IMR-90 (cell line): ENCODE measurements at regions not wholly inside any gene's neighbourhood (a gene's known extent, or its start where the extent isn't known, plus 50 kb on each side); places are given as distances from the start of the nearest gene placed in this dataset.

Source experiments
- ATAC-seq: fragments of 200-7000 bp; cut with Tn5 transposase; 2 replicates; pipeline ENCODE4 v1.9.1; 2020; ENCODE audit warnings: low read depth, mild to moderate bottlenecking, moderate library complexity
- BruUV-seq: library from RNA; stranded (reverse); fragments of 400-500 nt; replicated peaks from 2 replicates; lab custom pipeline; 2021; lab: Mats Ljungman, UMichigan
- CTCF ChIA-PET: fragments of 300-600 bp; formaldehyde crosslinking; extraction: SDS; loops from one replicate; lab custom pipeline; 2021; ENCODE audit warnings: antibody characterized with exemption; lab: Yijun Ruan, JAX
- POLR2A ChIA-PET: fragments of 300-600 bp; sonication (Branson Sonifier 250); formaldehyde crosslinking; loops from one replicate; lab custom pipeline; 2022; ENCODE audit warnings: antibody characterized with exemption; ENCODE audit not compliant: unreplicated experiment; lab: Charles Lee
- DNase-seq: peaks from one replicate; pipeline ENCODE4 v3.0.0; 2013
- H2AFZ ChIP-seq: replicated peaks from 2 replicates; pipeline ENCODE3; 2013; ENCODE audit warnings: low read length, mild to moderate bottlenecking; ENCODE audit not compliant: poor library complexity
- H2AK5ac ChIP-seq: 2 replicates; pipeline ENCODE4 v1.6.1; 2013; ENCODE audit warnings: low read depth, low read length, inconsistent platforms
- H2AK9ac ChIP-seq: replicated peaks from 2 replicates; pipeline ENCODE3; 2013; ENCODE audit warnings: mild to moderate bottlenecking, low read depth, low read length, moderate library complexity; ENCODE audit not compliant: poor library complexity
- H2BK120ac ChIP-seq: 2 replicates; pipeline ENCODE4 v1.6.1; 2013; ENCODE audit warnings: low read depth, low read length, inconsistent platforms
- H2BK15ac ChIP-seq: 3 replicates; pipeline ENCODE4 v1.6.1; 2013; ENCODE audit warnings: low read depth, low read length, inconsistent platforms
- H2BK20ac ChIP-seq: 2 replicates; pipeline ENCODE4 v1.6.1; 2013; ENCODE audit warnings: low read depth, mild to moderate bottlenecking, inconsistent platforms, low read length, moderate library complexity
- H2BK5ac ChIP-seq: 2 replicates; pipeline ENCODE4 v1.6.1; 2013; ENCODE audit warnings: mild to moderate bottlenecking, low read depth, low read length, inconsistent platforms; ENCODE audit not compliant: poor library complexity, severe bottlenecking
- H3K14ac ChIP-seq: replicated peaks from 2 replicates; pipeline ENCODE4 v1.6.1; 2013; ENCODE audit warnings: low read depth, low read length, inconsistent platforms
- H3K18ac ChIP-seq: 2 replicates; pipeline ENCODE4 v1.6.1; 2013; ENCODE audit warnings: low read depth, low read length, control low read depth
- H3K23ac ChIP-seq: 2 replicates; pipeline ENCODE4 v1.6.1; 2013; ENCODE audit warnings: low read depth, low read length, inconsistent platforms
- H3K27ac ChIP-seq: 2 replicates; pipeline ENCODE4 v1.5.1; 2013; ENCODE audit warnings: mild to moderate bottlenecking, control low read depth, low read length; ENCODE audit not compliant: insufficient read depth
- H3K27me3 ChIP-seq: 2 replicates; pipeline ENCODE4 v1.6.1; 2013; ENCODE audit warnings: low read length; ENCODE audit not compliant: control insufficient read depth, insufficient read depth
- H3K36me3 ChIP-seq: 2 replicates; pipeline ENCODE4 v1.6.1; 2013; ENCODE audit warnings: low read length, mixed read lengths; ENCODE audit not compliant: control insufficient read depth, insufficient read depth
- H3K4ac ChIP-seq: 2 replicates; pipeline ENCODE4 v1.6.1; 2013; ENCODE audit warnings: low read depth, low read length, inconsistent platforms
- H3K4me1 ChIP-seq: 2 replicates; pipeline ENCODE4 v1.6.1; 2013; ENCODE audit warnings: low read length, mixed read lengths; ENCODE audit not compliant: control insufficient read depth, insufficient read depth
- H3K4me2 ChIP-seq: 2 replicates; pipeline ENCODE4 v1.6.1; 2013; ENCODE audit warnings: low read depth, mild to moderate bottlenecking, control low read depth, low read length, moderate library complexity
- H3K4me3 ChIP-seq: 2 replicates; pipeline ENCODE4 v1.5.1; 2013; ENCODE audit warnings: low read depth, mild to moderate bottlenecking, control low read depth, low read length, moderate library complexity; ENCODE audit not compliant: insufficient read depth
- H3K56ac ChIP-seq: 2 replicates; pipeline ENCODE4 v1.6.1; 2013; ENCODE audit warnings: low read length, inconsistent platforms; ENCODE audit not compliant: insufficient read depth; ENCODE audit errors: extremely low read depth
- H3K79me1 ChIP-seq, 2 experiments: 2 replicates each; pipeline ENCODE4 v1.6.1; 2013; ENCODE audit warnings: low read length in 2 of 2, inconsistent platforms in 1 of 2, low read depth in 1 of 2
- H3K9ac ChIP-seq: 2 replicates; pipeline ENCODE4 v1.6.1; 2013; ENCODE audit warnings: low read depth, low read length, control low read depth
- H3K9me1 ChIP-seq: 2 replicates; pipeline ENCODE4 v1.6.1; 2013; ENCODE audit warnings: low read length, inconsistent platforms; ENCODE audit not compliant: insufficient read depth
- H3K9me3 ChIP-seq: 2 replicates; pipeline ENCODE4 v1.6.1; 2013; ENCODE audit warnings: low read length; ENCODE audit not compliant: control insufficient read depth, insufficient read depth
- H4K20me1 ChIP-seq: 2 replicates; pipeline ENCODE4 v1.6.1; 2013; ENCODE audit warnings: low read length, inconsistent platforms; ENCODE audit not compliant: insufficient read depth
- H4K5ac ChIP-seq: 2 replicates; pipeline ENCODE4 v1.6.1; 2013; ENCODE audit warnings: mild to moderate bottlenecking, low read depth, low read length, control low read depth
- H4K8ac ChIP-seq, 2 experiments: 2 replicates each; pipeline ENCODE4 v1.6.1; 2013; ENCODE audit warnings: low read depth in 2 of 2, low read length in 2 of 2, control low read depth in 1 of 2, inconsistent platforms in 1 of 2
- H4K91ac ChIP-seq: 2 replicates; pipeline ENCODE4 v1.6.1; 2013; ENCODE audit warnings: low read depth, low read length, inconsistent platforms; ENCODE audit not compliant: insufficient read depth
- BHLHE40 ChIP-seq: fragments of 150-350 bp; IDR thresholded peaks from 2 replicates; pipeline ENCODE4 v1.6.1; 2016; ENCODE audit warnings: mild to moderate bottlenecking, low read depth, low read length
- CEBPB ChIP-seq: IDR thresholded peaks from 2 replicates; pipeline ENCODE4 v1.6.1; 2012; ENCODE audit warnings: low read depth, low read length, improper control_type of control experiment
- CHD1 ChIP-seq: IDR thresholded peaks from 2 replicates; pipeline ENCODE4 v1.6.1; 2012; ENCODE audit warnings: low read depth, low read length, improper control_type of control experiment
- FOS ChIP-seq: fragments of 150-350 bp; IDR thresholded peaks from 2 replicates; pipeline ENCODE4 v1.6.1; 2016; ENCODE audit warnings: low read depth, low read length
- MAFK ChIP-seq: IDR thresholded peaks from 2 replicates; pipeline ENCODE4 v1.6.1; 2012; ENCODE audit warnings: low read depth, low read length, improper control_type of control experiment
- MAZ ChIP-seq: IDR thresholded peaks from 2 replicates; pipeline ENCODE4 v1.6.1; 2012; ENCODE audit warnings: low read depth, mild to moderate bottlenecking, low read length, improper control_type of control experiment, moderate library complexity, borderline replicate concordance
- MXI1 ChIP-seq: IDR thresholded peaks from 2 replicates; pipeline ENCODE4 v1.6.1; 2012; ENCODE audit warnings: low read depth, mild to moderate bottlenecking, low read length, moderate library complexity, borderline replicate concordance
- POLR2A ChIP-seq: IDR thresholded peaks from 2 replicates; pipeline ENCODE4 v1.6.1; 2012; ENCODE audit warnings: mild to moderate bottlenecking, low read depth, low read length
- RAD21 ChIP-seq: IDR thresholded peaks from 2 replicates; pipeline ENCODE4 v1.6.1; 2012; ENCODE audit warnings: low read length, improper control_type of control experiment
- RCOR1 ChIP-seq: IDR thresholded peaks from 2 replicates; pipeline ENCODE4 v1.6.1; 2012; ENCODE audit warnings: mild to moderate bottlenecking, low read length, improper control_type of control experiment; ENCODE audit not compliant: insufficient replicate concordance
- RFX5 ChIP-seq: IDR thresholded peaks from 2 replicates; pipeline ENCODE4 v1.8.0; 2012; ENCODE audit warnings: low read depth, mild to moderate bottlenecking, low read length, moderate library complexity
- SMC3 ChIP-seq: fragments of 150-350 bp; IDR thresholded peaks from 2 replicates; pipeline ENCODE4 v1.6.1; 2016; ENCODE audit warnings: low read depth, mild to moderate bottlenecking, antibody characterized with exemption, low read length, moderate library complexity
- dilution Hi-C: fragments of 300-500 bp; cut with HindIII; formaldehyde crosslinking; loops from one replicate; pipeline ENCODE4 v1.14.3; 2018; ENCODE audit warnings: low sequenced_read_pairs; ENCODE audit not compliant: unreplicated experiment
- in situ Hi-C: fragments of 300-500 bp; cut with MboI; formaldehyde crosslinking; loops from 3 replicates; pipeline ENCODE4 v1.14.3; 2019; ENCODE audit warnings: low sequenced_read_pairs, inconsistent platforms, mixed read lengths
- intact Hi-C: fragments of 100-400 bp; cut with micrococcal nuclease; formaldehyde crosslinking; loops from 2 replicates; pipeline ENCODE4 v1.10.0; 2022
- TF ChIP-seq, protein P1 (sequence below): conservative IDR thresholded peaks from 2 replicates; pipeline ENCODE4 v1.5.1; 2012; ENCODE audit warnings: mild to moderate bottlenecking, low read depth, low read length, improper control_type of control experiment
- TF ChIP-seq, protein P2 (sequence below): fragments of 150-350 bp; IDR thresholded peaks from 2 replicates; pipeline ENCODE4 v1.6.1; 2017; ENCODE audit warnings: mild to moderate bottlenecking, antibody characterized with exemption, low read length, low read depth
- TF ChIP-seq, protein P3 (sequence below): fragments of 150-350 bp; IDR thresholded peaks from 2 replicates; pipeline ENCODE4 v1.6.1; 2016; ENCODE audit warnings: low read depth, mild to moderate bottlenecking, low read length, moderate library complexity, borderline replicate concordance

DNA sequence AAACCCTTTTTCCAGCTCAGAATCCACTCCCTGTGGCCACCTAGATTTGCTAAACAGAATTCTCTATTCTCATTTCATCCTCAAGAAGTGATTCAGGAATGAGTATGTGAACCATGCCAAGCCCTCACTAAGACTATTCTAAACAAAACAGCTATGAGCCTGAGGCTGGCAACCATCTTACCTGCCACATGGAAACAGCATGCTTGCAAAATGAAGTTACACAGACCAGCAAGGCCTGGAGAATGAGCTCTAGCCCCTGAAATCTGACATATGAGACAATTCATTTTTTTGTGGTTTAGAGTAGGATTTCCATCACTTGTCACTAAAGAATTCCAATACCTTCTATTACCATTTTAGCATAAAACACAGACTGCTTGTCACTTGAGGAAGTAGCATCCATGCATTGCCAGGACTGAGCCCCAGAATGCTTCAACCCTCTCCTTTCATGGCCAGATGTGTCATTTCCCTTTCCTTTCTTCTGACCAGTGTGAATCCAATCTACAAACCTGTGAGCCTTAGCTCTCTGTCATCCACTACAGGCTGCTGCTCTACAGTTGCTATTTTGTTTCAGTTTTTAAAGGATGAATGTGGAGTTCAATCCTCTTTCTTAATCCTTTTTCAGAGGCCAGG, 744.3 kb upstream of the ACVR2A start:
- TF ChIP-seq, protein P1, sequence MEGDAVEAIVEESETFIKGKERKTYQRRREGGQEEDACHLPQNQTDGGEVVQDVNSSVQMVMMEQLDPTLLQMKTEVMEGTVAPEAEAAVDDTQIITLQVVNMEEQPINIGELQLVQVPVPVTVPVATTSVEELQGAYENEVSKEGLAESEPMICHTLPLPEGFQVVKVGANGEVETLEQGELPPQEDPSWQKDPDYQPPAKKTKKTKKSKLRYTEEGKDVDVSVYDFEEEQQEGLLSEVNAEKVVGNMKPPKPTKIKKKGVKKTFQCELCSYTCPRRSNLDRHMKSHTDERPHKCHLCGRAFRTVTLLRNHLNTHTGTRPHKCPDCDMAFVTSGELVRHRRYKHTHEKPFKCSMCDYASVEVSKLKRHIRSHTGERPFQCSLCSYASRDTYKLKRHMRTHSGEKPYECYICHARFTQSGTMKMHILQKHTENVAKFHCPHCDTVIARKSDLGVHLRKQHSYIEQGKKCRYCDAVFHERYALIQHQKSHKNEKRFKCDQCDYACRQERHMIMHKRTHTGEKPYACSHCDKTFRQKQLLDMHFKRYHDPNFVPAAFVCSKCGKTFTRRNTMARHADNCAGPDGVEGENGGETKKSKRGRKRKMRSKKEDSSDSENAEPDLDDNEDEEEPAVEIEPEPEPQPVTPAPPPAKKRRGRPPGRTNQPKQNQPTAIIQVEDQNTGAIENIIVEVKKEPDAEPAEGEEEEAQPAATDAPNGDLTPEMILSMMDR, result no peak
- TF ChIP-seq SMC3 (no peak), CHD1 (no peak), MAZ (no peak), RFX5 (no peak), CEBPB (no peak), MXI1 (no peak), BHLHE40 (no peak), POLR2A (no peak), MAFK (no peak), RAD21 (no peak), RCOR1 (no peak), FOS (no peak)
- TF ChIP-seq, protein P2, sequence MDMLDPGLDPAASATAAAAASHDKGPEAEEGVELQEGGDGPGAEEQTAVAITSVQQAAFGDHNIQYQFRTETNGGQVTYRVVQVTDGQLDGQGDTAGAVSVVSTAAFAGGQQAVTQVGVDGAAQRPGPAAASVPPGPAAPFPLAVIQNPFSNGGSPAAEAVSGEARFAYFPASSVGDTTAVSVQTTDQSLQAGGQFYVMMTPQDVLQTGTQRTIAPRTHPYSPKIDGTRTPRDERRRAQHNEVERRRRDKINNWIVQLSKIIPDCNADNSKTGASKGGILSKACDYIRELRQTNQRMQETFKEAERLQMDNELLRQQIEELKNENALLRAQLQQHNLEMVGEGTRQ, result no peak
- TF ChIP-seq, protein P3, sequence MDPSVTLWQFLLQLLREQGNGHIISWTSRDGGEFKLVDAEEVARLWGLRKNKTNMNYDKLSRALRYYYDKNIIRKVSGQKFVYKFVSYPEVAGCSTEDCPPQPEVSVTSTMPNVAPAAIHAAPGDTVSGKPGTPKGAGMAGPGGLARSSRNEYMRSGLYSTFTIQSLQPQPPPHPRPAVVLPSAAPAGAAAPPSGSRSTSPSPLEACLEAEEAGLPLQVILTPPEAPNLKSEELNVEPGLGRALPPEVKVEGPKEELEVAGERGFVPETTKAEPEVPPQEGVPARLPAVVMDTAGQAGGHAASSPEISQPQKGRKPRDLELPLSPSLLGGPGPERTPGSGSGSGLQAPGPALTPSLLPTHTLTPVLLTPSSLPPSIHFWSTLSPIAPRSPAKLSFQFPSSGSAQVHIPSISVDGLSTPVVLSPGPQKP, result no peak
- ATAC-seq (no peak), DNase-seq (peak; percentile 0)
- dilution Hi-C loops, result no loop called here
- H4K91ac ChIP-seq, result no peak overlapping the region
- H2AK9ac ChIP-seq, result no peak overlapping the region
- H2BK15ac ChIP-seq, result no peak overlapping the region
- no peaks in the 10 kb centered on the region for H3K27me3 ChIP-seq
- no peaks in the 10 kb centered on the region for H3K9me1 ChIP-seq
- H3K4me1 ChIP-seq, result no peaks in the 10 kb centered on the region
- H2BK120ac ChIP-seq, result no peak overlapping the region
- intact Hi-C loops, result no loop called here
- H4K20me1 ChIP-seq, result no peaks in the 10 kb centered on the region
- H3K14ac ChIP-seq, result no peak overlapping the region
- H3K4me3 ChIP-seq, result no peak overlapping the region
- no peak overlapping the region for H3K18ac ChIP-seq
- H3K36me3 ChIP-seq, result no peaks in the 10 kb centered on the region
- H3K23ac ChIP-seq, result no peak overlapping the region
- no peak overlapping the region for H2BK20ac ChIP-seq
- no peak overlapping the region for H2AK5ac ChIP-seq
- no peak overlapping the region for H4K8ac ChIP-seq
- H3K4ac ChIP-seq, result no peak overlapping the region
- CTCF ChIA-PET, result no interaction called here
- H3K4me2 ChIP-seq, result no peak overlapping the region
- no peak overlapping the region for H3K27ac ChIP-seq
- no peak overlapping the region for H3K56ac ChIP-seq
- no peak overlapping the region for H2BK5ac ChIP-seq
- POLR2A ChIA-PET, result no interaction called here
- H3K9me3 ChIP-seq, result no peaks in the 10 kb centered on the region
- no peaks in the 10 kb centered on the region for H3K79me1 ChIP-seq
- in situ Hi-C loops, result no loop called here
- H3K9ac ChIP-seq, result no peak overlapping the region
- H4K5ac ChIP-seq, result no peak overlapping the region
- BruUV-seq, result no TSS peak
- H2AFZ ChIP-seq, result no peak overlapping the region
